ENCODE measurements at regions not wholly inside any gene's neighbourhood (a gene's known extent, or its start where the extent isn't known, plus 50 kb on each side); places are given as distances from the start of the nearest gene placed in this dataset.

- no peak overlapping the region for H3K4me3 Mint-ChIP-seq
- CTCF ChIA-PET: interaction anchor here (1.5 kb wide), 1 partner anchor 10 kb away, joined by 4 read pairs; no protein-coding TSS in a partner anchor
- POLR2A ChIA-PET: no interaction called here
- intact Hi-C loops (cut with micrococcal nuclease): no loop called here
- no peaks in the 10 kb centered on the region for H3K4me1 Mint-ChIP-seq (ENCODE audit: low read depth)
- no peaks in the 10 kb centered on the region for H3K9me3 Mint-ChIP-seq
- TF ChIP-seq CTCF (IDR thresholded peaks at IDR 0.05): no peak
- DNase-seq (no peak), ATAC-seq (no peak)
- H3K27ac Mint-ChIP-seq: no peak overlapping the region
- H3K27me3 Mint-ChIP-seq: peaks cover 18% of the 10 kb centered on the region
- H3K36me3 Mint-ChIP-seq (ENCODE audit: low read depth): no peaks in the 10 kb centered on the region
These were observed 50.4 kb downstream of the FHIP1A start for GRCh38 chr4:151459375-151459774.

GRCh38 chr4:151460434-151460833 is 51.5 kb downstream of the FHIP1A start:
- peaks cover 18% of the 10 kb centered on the region for H3K27me3 Mint-ChIP-seq
- CTCF ChIA-PET: interaction anchor here (1.5 kb wide), 1 partner anchor 9 kb away, joined by 4 read pairs; no protein-coding TSS in a partner anchor

GRCh38 chr4:151462554-151462953 is 53.6 kb downstream of the FHIP1A start:
- H3K4me1 Mint-ChIP-seq (ENCODE audit: low read depth): no peaks in the 10 kb centered on the region
- no peak for DNase-seq
- TF ChIP-seq CTCF (IDR thresholded peaks at IDR 0.05): no peak
- ChIA-PET POLR2A (no interaction called here), CTCF (no interaction called here)
- no peak overlapping the region for H3K27ac Mint-ChIP-seq
- intact Hi-C loops (cut with micrococcal nuclease): no loop called here
- H3K9me3 Mint-ChIP-seq: no peaks in the 10 kb centered on the region
- H3K27me3 Mint-ChIP-seq: peaks cover 23% of the 10 kb centered on the region
- no peaks in the 10 kb centered on the region for H3K36me3 Mint-ChIP-seq (ENCODE audit: low read depth)
- no peak for ATAC-seq
- no peak overlapping the region for H3K4me3 Mint-ChIP-seq

More at GRCh38 chr4:151460434-151460833, 51.5 kb downstream of the FHIP1A start:
- DNase-seq (no peak), ATAC-seq (no peak)
- intact Hi-C loops (cut with micrococcal nuclease): no loop called here
- POLR2A ChIA-PET: interaction anchor here (0.6 kb wide), 1 partner anchor 1550 kb away, joined by 3 read pairs; no protein-coding TSS in a partner anchor
- no peak for TF ChIP-seq CTCF (IDR thresholded peaks at IDR 0.05)
- H3K9me3 Mint-ChIP-seq: no peaks in the 10 kb centered on the region
- no peak overlapping the region for H3K4me3 Mint-ChIP-seq
- H3K36me3 Mint-ChIP-seq (ENCODE audit: low read depth): no peaks in the 10 kb centered on the region
- H3K27ac Mint-ChIP-seq: no peak overlapping the region
- H3K4me1 Mint-ChIP-seq (ENCODE audit: low read depth): no peaks in the 10 kb centered on the region

- H3K36me3 Mint-ChIP-seq (ENCODE audit: low read depth): no peaks in the 10 kb centered on the region
- H3K27ac Mint-ChIP-seq: no peak overlapping the region
- POLR2A ChIA-PET: no interaction called here
- intact Hi-C loops (cut with micrococcal nuclease): no loop called here
- H3K9me3 Mint-ChIP-seq: no peaks in the 10 kb centered on the region
- H3K4me1 Mint-ChIP-seq (ENCODE audit: low read depth): no peaks in the 10 kb centered on the region
- DNase-seq: no peak
- H3K4me3 Mint-ChIP-seq: no peak overlapping the region
- no peak for TF ChIP-seq CTCF (IDR thresholded peaks at IDR 0.05)
- no peak for ATAC-seq
- CTCF ChIA-PET: interaction anchor here (1.4 kb wide), 1 partner anchor 9 kb away, joined by 4 read pairs; no protein-coding TSS in a partner anchor
- H3K27me3 Mint-ChIP-seq: peaks cover 17% of the 10 kb centered on the region
These were observed 60.0 kb downstream of the FHIP1A start for GRCh38 chr4:151468715-151469696.

GRCh38 chr4:151469970-151470369 is 61.0 kb downstream of the FHIP1A start:
- H3K9me3 Mint-ChIP-seq: no peaks in the 10 kb centered on the region
- DNase-seq: no peak
- no peaks in the 10 kb centered on the region for H3K36me3 Mint-ChIP-seq (ENCODE audit: low read depth)
- peaks cover 17% of the 10 kb centered on the region for H3K27me3 Mint-ChIP-seq
- intact Hi-C loops (cut with micrococcal nuclease): no loop called here
- TF ChIP-seq CTCF (IDR thresholded peaks at IDR 0.05): no peak
- H3K4me3 Mint-ChIP-seq: no peak overlapping the region
- POLR2A ChIA-PET: no interaction called here
- no peak for ATAC-seq
- H3K4me1 Mint-ChIP-seq (ENCODE audit: low read depth): no peaks in the 10 kb centered on the region
- CTCF ChIA-PET: no interaction called here
- no peak overlapping the region for H3K27ac Mint-ChIP-seq
